Dedifferentiated amniotic fluid mesenchymal stem cell (primary cell): ENCODE measurements at regions not wholly inside any gene's neighbourhood (a gene's known extent, or its start where the extent isn't known, plus 50 kb on each side); places are given as distances from the start of the nearest gene placed in this dataset.
"Not testable (repeated sequence)": the region's sequence is repeated elsewhere in the genome, so short reads cannot be mapped to it uniquely, and the experiment has no call there.

Source experiments
- DNase-seq: peaks from one replicate; pipeline ENCODE4 v3.0.0-alpha.2; 2016; ENCODE audit errors: extremely low spot score

- no peak for DNase-seq
Measured at GRCh38 chr3:31182661-31183060, 288.2 kb upstream of the GADL1 start.

GRCh38 chr3:31184261-31185061 is 290.0 kb upstream of the GADL1 start:
- DNase-seq, result no peak

GRCh38 chr3:31185062-31185357 is 290.5 kb upstream of the GADL1 start:
- no peak for DNase-seq

GRCh38 chr3:31186041-31186440 is 291.6 kb upstream of the GADL1 start:
- no peak for DNase-seq

- no peak for DNase-seq
Measured at GRCh38 chr3:31187380-31187779, 292.9 kb upstream of the GADL1 start.

GRCh38 chr3:31188112-31188511 is 293.7 kb upstream of the GADL1 start:
- DNase-seq, result no peak

- no peak for DNase-seq
Measured at GRCh38 chr3:31189330-31189729, 294.9 kb upstream of the GADL1 start.

GRCh38 chr3:31189971-31190370 is 295.5 kb upstream of the GADL1 start:
- DNase-seq, result no peak

- no peak for DNase-seq
Measured at GRCh38 chr3:31191354-31191753, 296.9 kb upstream of the GADL1 start.

- no peak for DNase-seq
Measured at GRCh38 chr3:31193429-31193828, 299.0 kb upstream of the GADL1 start.

GRCh38 chr3:31193871-31194270 is 299.4 kb upstream of the GADL1 start:
- DNase-seq, result no peak

GRCh38 chr3:31196261-31196660 is 301.8 kb upstream of the GADL1 start:
- DNase-seq, result no peak

GRCh38 chr3:31196881-31197364 is 302.5 kb upstream of the GADL1 start:
- DNase-seq, result peak; percentile 92

GRCh38 chr3:31197941-31198340 is 303.5 kb upstream of the GADL1 start:
- DNase-seq, result no peak

GRCh38 chr3:31198890-31199289 is 304.4 kb upstream of the GADL1 start:
- no peak for DNase-seq

- no peak for DNase-seq
Measured at GRCh38 chr3:31203960-31204795, 309.7 kb upstream of the GADL1 start.

GRCh38 chr3:31204796-31205056 is 310.3 kb upstream of the GADL1 start:
- not testable (repeated sequence) for DNase-seq

GRCh38 chr3:31210068-31210645 is 315.7 kb upstream of the GADL1 start:
- DNase-seq, result no peak

- no peak for DNase-seq
Measured at GRCh38 chr3:31213869-31214486, 318.7 kb upstream of the STT3B start.

GRCh38 chr3:31218082-31218481 is 314.6 kb upstream of the STT3B start:
- DNase-seq, result no peak

- DNase-seq, result no peak
Measured at GRCh38 chr3:31219131-31219843, 313.4 kb upstream of the STT3B start.

- no peak for DNase-seq
Measured at GRCh38 chr3:31220431-31220830, 312.3 kb upstream of the STT3B start.
